Fibroblast of skin of back (primary cell): ENCODE measurements at regions not wholly inside any gene's neighbourhood (a gene's known extent, or its start where the extent isn't known, plus 50 kb on each side); places are given as distances from the start of the nearest gene placed in this dataset.

Experiments used
- DNase-seq: peaks from one replicate; pipeline ENCODE4 v3.0.0-alpha.2; 2013

DNA sequence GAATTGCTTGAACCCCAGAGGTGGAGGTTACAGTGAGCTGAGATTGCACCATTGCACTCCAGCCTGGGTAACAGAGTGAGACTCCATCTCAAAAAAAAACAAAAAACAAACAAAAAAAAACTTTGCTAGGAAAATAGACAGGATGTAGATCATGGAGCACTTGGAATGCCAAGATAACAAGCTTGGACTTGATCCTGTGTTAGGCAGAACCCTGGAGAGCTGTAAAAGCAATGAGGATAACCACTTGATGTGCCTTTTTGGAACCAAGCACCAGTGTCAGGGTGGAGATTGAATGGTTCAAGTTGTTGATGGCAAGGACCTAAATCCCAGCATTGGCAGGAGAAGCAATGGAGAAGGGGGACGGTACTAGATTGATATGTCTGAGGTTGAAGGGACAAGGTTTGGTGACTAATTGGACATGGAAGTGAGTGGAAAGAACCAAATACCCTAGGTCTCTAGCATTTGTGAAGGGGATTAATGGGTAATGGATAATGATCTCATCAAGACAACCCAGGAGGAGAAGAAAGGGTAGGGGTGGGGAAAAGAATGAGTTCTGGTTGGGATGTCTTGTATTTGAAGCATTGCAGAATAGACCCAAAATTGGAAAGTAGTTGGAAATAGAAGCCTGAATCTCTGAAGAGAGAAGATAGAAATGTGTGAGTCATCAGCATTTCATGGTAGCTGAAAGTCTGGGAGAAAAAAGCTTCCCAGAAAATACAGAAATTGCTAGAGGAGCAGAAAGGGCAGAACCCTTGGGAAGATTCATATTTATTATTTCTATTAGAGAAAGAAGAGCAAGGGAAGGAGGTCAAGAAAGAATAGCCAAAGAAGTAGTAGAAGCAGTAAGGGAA is 176.7 kb downstream of the NUAK1 start:
- DNase-seq: peak; percentile 56

GRCh38 chr12:105967038-105967776 is 171.5 kb downstream of the NUAK1 start:
- DNase-seq: peak; percentile 71

DNA sequence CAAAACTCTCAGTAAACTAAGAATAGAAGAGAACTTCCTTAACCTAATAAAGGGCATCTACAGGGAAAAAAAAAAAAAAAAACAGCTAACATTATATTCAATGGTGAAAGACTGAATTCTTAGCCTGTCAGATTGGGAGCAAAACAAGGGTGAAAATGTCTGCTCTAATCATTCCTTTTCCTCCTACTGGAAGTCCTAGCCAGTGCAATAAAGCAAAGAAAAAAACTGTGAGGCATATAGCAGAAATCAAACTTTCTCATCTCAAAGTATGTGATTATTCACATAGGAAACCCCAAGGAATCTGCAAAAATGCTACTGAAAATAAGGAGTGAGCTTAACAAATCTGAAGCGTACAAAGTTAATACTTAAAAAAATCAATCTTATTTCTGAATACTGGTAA is 170.7 kb downstream of the NUAK1 start:
- peak; percentile 48 for DNase-seq

- DNase-seq: no peak
Measured at GRCh38 chr12:105970885-105971284, 167.9 kb downstream of the NUAK1 start.

DNA sequence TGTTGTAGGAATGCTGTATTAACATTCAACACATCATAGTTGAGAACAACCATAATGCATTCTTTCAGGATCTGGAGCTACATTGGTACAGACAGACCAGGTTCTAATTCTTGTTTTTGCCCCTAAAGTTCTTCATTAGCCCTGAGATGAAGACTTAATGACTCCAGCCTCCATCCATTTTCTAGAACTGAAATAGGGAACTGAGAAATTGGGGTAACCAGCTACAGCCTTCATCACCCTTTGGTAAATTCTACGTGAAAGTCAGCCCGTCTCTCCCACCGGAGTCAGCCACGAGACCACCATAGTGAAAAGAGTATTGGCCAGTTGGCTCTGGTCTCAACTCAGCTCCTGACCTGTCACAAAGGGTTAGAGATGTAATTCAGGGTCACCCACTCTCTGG is 164.0 kb downstream of the NUAK1 start:
- no peak for DNase-seq

DNA sequence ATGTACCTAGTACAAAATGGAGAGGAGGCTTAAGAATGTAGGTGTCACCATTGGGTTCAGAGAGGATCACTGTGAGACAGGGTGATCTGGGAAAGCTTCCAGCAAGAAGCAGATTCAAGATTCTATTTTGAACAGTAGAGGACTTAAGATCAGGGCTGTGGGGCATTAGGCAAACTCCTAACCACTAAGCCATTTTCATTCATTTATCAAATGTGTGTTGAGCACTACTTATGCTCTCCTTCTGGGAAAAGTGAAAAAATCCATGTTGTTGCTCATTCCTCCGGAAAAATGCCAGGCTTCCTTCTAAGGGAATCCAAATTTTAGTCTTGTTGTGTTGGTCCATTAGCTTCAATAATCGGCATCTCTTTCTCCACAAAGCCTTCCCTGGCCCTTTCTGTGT is 163.4 kb downstream of the NUAK1 start:
- no peak for DNase-seq

DNA sequence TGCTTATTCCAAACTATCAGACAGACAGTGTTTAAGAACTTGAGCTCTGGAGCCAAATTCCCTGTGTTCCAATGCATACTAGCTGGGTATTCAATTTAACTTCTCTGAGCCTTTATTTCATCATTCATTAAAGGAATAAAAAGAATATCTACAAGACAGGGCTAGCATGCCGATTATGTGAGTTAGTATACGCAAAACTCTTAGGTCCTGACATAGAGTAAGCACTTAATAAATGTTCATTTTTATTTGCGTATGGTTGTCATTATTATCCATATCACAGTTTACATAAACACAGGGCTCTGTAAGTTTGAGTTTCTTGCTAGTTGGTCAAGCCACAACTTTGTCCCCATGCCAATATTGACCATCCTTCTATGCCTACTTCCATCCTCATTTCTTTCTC is 161.5 kb downstream of the NUAK1 start:
- DNase-seq: no peak

GRCh38 chr12:105977652-105978051 is 161.1 kb downstream of the NUAK1 start:
- peak; percentile 89 for DNase-seq

DNA sequence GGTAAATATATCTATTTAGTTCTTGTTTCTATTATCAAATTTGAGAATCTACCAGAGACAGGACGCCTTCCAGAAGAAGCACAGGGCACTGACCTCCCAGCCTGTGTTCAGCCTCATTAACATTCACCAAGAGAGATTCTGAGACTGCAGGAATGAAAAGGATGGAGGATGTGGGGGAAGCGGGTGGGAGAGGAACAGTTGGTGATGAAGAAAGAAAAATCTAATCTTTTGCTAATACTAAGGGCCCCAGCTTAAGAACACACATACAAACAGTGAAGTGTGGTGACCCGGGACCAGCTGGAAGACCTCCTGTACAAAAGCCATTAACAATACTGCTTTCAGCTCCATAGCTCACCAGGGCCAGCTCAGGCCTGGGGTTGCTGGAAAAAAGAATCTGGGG is 160.5 kb downstream of the NUAK1 start:
- no peak for DNase-seq

GRCh38 chr12:105978686-105979085 is 160.1 kb downstream of the NUAK1 start:
- DNase-seq: peak; percentile 49

DNA sequence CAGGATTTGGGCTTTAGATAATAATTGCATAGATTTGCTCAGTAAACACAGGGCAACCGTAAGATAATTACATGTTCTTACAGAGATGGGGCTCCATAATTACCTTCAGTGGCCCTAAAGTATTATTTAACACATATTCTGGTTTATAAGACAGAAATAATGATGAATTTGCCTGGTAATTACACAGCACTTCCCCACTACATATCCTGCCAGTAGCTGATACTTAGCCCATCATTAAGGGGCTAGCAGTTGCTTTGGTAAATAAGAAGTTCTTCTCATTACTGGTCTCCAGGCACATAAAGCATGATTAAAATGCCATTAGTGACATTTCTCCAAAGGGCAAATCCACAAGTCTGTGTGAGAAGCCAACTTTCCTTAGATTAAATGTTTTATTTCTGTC is 158.7 kb downstream of the NUAK1 start:
- no peak for DNase-seq

DNA sequence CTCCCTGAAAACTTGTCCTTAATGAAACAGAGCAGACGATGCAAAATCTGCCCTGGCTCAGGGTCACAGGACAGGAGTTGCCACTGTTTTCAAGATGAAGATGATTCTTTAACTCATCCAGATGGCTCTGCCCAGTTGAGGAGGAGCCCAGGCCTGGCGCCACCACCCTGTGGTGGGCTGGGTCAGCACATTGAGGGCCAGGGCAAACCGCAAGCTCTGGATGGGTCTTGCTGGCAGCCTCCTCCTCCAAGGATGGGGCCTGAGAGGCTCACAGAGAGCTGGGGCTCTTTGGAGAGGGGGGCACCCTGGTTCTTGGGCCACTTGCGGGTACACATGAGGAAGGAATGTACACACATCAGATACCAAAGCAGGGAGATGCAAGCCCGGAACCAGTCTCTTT is 158.2 kb downstream of the NUAK1 start:
- no peak for DNase-seq

DNA sequence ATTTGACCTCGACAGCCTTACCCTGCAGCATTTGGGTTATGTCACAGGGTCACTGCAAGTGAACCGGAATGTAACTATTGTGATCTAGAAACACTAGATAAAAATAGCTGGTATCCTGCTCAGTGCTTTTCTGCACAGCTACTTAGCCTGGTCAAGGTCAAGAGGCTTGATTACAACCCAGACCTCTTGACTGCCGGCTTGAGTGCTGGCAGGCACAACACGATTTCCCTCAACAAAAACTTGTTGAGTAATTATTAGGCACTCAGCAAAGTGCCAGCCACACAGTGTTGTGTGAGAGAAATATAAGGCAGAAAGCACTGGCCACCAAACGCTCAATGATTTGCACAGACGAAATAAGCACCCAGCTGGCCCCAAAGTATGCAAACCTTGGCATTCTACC is 156.7 kb downstream of the NUAK1 start:
- DNase-seq: no peak

DNA sequence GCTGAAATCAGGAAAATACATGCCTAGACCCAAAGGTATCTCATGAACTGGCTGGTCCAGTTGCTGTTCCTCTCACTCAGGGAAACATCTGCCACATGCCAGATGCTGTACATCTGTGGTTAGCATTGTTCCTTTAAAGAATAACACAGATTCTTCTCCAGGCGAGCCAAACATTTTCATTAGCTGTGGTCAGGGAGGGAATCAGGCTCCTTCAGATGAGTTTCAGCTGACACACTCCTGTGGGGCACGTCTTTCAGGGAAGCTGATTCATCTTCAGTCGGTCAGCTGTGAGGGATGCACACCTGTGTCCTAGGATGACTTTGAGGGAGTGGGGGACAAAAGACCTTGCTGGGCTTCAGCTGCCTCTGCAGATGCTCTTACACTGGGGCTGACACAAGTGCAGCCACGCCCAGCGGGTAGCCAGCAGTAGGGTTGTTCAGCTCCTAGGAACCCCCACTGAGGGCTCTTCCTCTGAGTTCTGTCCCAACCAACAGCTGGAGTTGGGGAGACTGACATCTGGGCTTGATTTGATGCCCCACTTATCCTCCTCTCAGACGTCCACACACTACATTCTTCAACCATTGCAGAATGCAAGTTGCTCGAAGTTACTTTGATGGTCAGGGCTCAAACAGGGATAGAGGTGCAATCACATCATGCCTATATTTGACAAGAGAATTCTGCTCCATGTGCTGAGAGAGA is 155.0 kb downstream of the NUAK1 start:
- DNase-seq: peak; percentile 88

DNA sequence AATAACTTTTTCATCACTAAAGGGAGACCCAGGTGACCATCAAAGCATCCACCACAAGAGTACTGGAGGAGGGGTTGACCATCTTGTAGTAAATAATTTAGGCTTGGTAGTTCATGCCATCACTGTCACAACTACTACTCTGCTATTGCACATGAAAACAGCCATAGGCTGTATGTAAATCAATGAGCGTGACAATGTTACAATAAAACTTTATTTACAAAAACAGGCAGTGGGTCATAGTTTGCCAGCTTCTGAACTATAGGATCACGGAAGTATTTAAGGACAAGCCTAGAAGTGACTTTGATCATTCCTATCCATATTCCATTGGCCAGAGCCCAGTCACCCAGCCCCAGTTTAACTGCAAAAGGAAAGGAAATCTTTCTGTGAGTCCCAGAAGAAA is 153.4 kb downstream of the NUAK1 start:
- no peak for DNase-seq

DNA sequence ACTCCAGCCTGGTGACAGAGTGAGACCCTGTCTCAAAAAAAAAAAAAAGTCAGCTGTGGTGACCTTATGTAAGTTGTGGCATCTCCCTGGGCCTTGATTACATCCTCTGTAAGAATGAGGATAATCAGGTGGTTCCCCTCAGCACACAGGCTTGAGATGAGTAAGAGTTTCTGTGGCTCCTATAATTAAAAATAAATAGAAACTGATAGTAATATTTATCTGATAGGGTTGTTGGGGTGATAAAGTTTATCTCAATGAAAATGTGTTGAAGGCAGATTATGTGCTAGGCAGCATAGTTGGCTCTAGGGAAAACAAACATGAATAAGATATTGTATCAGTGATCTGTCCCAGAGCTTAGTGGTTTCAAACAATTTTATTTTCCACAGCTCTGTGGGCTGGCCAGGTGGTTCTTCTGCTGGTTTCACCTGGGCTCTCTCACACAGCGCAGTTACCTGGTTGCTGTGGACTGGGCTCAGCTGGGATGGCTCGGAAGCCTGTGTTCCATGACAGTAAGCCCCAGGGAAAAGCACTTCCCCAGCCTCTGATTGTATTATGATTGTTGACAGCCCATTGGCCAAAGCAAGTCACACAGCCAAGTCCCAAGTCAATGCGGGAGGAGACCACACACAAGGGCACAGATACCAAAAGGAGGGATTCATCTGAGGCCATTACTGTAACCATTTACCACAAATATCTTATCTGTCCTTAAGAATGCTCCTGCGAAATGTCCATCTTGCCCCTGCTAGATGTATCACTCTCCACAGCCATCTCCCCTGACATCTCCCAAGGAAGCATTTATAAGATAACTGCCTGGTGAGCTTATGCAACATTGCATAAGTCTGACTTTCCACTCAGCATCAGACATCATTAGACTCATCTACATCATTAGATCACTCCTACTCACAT is 151.7 kb downstream of the NUAK1 start:
- DNase-seq: peak; percentile 93

DNA sequence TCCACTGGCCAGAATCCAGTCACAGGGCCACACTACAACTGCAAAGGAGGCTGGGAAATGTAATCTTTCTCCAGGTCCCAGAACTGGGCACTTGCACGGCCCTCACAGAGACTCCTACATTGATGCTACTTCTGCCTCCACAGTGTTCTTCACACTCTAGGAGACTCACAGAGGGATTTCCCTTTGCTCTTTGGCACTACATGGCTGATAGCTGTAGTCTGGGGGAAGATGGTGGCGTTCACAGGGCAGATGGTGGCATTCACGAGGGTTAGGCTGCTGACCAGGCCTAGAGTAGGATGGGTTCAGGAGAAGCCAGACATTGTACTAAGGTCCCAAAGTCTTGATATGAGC is 151.1 kb downstream of the NUAK1 start:
- DNase-seq: no peak

DNA sequence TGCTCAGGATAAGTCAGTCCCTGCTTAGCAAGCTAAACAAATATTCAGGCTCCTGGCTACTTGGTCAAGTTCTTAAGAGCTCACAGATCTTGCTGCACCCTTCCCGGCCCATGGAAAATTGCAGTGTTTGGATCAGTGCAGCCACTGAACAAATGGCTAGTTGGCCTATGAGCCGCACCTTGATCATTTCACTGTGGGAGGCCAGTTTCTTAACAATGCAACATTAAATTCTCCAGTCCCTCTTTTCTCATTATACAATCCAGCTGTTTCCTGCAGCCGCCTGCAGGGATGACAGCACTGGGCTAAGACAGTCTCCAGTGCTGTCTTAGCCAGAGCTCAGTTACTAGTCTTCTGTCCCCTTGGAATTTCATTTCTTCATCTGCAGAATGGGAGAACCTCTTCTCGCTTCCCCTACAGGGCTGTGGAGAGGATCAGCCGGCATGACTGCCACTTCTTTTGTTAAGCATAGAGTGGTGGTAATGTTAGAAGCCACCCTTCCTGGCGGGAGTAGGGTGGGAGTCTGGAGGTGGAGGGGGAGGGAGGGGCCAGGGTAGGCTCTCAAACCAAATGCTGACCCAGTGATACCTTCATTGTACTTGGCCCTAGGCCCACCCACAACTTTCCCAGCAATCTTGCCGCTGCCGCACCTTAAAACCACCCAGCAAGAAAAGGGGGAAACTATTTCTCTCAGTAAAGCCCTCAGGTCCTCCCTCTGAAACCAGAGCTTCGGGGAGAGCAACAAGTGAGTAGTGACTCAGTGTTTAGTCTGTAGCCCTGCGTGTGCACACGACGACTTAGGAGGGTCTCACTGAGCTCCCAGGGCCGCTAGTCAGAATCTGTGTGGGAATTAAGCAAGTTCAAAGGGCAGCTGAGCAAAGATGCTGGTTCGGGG is 145.7 kb downstream of the NUAK1 start:
- DNase-seq: peak; percentile 70

DNA sequence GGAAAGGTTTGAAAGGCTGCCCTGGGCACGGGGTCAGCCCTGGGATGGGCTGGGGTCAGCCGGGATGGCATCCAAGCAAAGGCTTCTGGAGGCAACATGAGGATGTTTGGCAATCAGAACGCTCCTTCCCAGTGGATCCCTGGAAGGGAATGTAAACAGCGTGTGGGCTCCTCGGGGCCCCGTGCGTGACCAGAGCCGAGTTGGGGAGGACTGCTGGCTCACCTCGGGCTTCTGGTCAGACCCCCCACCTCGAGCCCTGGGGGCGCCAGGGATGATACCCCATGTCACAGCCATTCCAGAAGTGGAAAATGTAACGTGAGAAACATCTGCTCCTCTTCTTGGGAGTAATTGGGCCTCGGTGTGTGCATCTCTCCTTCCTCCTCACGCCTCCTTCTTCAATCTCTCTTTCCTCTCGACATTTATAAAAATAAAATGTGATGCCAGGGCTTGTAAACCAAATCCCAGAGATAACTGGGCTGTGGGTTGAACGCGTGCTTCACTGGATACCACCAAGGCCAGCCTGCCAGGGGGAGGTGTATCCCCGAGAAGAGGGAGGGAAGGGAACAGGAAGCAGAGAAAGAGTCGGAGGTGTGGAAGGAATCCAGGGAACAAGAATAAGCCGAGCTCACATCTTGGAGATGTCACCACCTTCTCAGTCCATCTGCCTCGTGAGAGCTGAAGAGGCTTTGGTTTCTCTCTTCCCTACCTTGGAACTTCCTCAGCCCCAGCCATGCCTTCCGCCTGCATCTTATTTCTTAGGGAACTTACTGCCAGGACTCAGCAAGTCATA is 144.8 kb downstream of the NUAK1 start:
- peak; percentile 36 for DNase-seq

DNA sequence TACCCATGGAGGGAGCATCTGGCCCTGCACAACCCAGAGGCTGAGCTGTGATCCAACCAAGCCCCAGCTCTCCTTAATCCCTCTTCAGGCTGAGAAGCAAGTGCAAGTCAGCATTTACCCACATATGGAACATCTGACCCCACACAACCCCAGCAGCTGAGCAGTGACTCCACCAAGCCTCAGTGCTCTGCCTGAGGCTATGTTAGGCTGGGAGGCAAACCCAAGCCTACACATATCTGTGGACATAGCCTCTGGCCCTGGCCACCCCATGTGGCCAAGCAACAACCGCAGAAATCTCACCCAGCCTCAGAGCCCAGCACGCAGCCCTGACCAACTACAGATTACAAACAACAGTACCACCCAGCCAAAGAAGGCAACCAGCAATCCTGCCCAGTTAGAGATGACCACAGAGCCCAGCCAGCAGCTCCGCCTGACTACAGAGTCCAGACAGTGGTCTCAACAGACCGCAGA is 142.8 kb downstream of the NUAK1 start:
- DNase-seq: no peak
